Astrocyte (in vitro differentiated cells and primary cell): ENCODE measurements at regions not wholly inside any gene's neighbourhood (a gene's known extent, or its start where the extent isn't known, plus 50 kb on each side); places are given as distances from the start of the nearest gene placed in this dataset.

Source experiments
- DNase-seq: peaks from one replicate; pipeline ENCODE4 v3.0.0-alpha.2; 2010; ENCODE audit warnings: low read depth
- FAIRE-seq: peaks from 2 replicates; lab custom pipeline; 2011; peaks lifted over from hg19 to GRCh38; lab: Jason Lieb, UNC
- H2AFZ ChIP-seq: 2 replicates; pipeline ENCODE4 v1.6.0; 2012; ENCODE audit warnings: low read depth, low read length, inconsistent platforms
- H3K27ac ChIP-seq: 2 replicates; pipeline ENCODE4 v1.5.1; 2011; ENCODE audit warnings: low read depth, low read length, inconsistent platforms
- H3K27me3 ChIP-seq: 2 replicates; pipeline ENCODE4 v1.6.0; 2011; ENCODE audit warnings: low read length, inconsistent platforms; ENCODE audit not compliant: insufficient read depth
- H3K36me3 ChIP-seq: 2 replicates; pipeline ENCODE4 v1.5.1; 2011; ENCODE audit warnings: low read length, inconsistent platforms; ENCODE audit not compliant: insufficient read depth
- H3K4me1 ChIP-seq: 2 replicates; pipeline ENCODE4 v1.5.1; 2011; ENCODE audit warnings: low read length, inconsistent platforms; ENCODE audit not compliant: insufficient read depth
- H3K4me2 ChIP-seq: 2 replicates; pipeline ENCODE4 v1.6.0; 2012; ENCODE audit warnings: low read length, inconsistent platforms
- H3K4me3 ChIP-seq: 2 replicates; pipeline ENCODE4 v1.5.1; 2011; ENCODE audit warnings: low read depth, mild to moderate bottlenecking, low read length, inconsistent platforms; ENCODE audit not compliant: insufficient read depth
- H3K79me2 ChIP-seq: 2 replicates; pipeline ENCODE4 v1.6.0; 2012; ENCODE audit warnings: mild to moderate bottlenecking, low read length, inconsistent platforms; ENCODE audit not compliant: insufficient read depth
- H3K9ac ChIP-seq: 2 replicates; pipeline ENCODE4 v1.6.0; 2012; ENCODE audit warnings: mild to moderate bottlenecking, low read length, inconsistent platforms
- H3K9me3 ChIP-seq: 2 replicates; pipeline ENCODE4 v1.5.1; 2012; ENCODE audit warnings: low read depth, mild to moderate bottlenecking, low read length, inconsistent platforms; ENCODE audit not compliant: insufficient read depth
- H4K20me1 ChIP-seq: 2 replicates; pipeline ENCODE4 v1.6.0; 2012; ENCODE audit warnings: low read length, inconsistent platforms; ENCODE audit not compliant: insufficient read depth
- H3K27ac Mint-ChIP-seq: one replicate; pipeline ENCODE4 v1.8.0; 2021; ENCODE audit warnings: mild to moderate bottlenecking, mixed read lengths; ENCODE audit not compliant: unreplicated experiment
- H3K27me3 Mint-ChIP-seq: one replicate; pipeline ENCODE4 v1.8.0; 2021; ENCODE audit warnings: low read depth, mixed read lengths; ENCODE audit not compliant: unreplicated experiment
- H3K36me3 Mint-ChIP-seq: one replicate; pipeline ENCODE4 v1.8.0; 2021; ENCODE audit warnings: low read depth, mixed read lengths; ENCODE audit not compliant: unreplicated experiment
- H3K4me1 Mint-ChIP-seq: one replicate; pipeline ENCODE4 v1.8.0; 2021; ENCODE audit warnings: low read depth, mixed read lengths; ENCODE audit not compliant: unreplicated experiment
- H3K4me3 Mint-ChIP-seq: one replicate; pipeline ENCODE4 v1.8.0; 2021; ENCODE audit warnings: mild to moderate bottlenecking, moderate library complexity, mixed read lengths; ENCODE audit not compliant: unreplicated experiment
- H3K9me3 Mint-ChIP-seq: one replicate; pipeline ENCODE4 v1.8.0; 2021; ENCODE audit warnings: mild to moderate bottlenecking, mixed read lengths; ENCODE audit not compliant: unreplicated experiment
- CTCF ChIP-seq: IDR thresholded peaks from 2 replicates; pipeline ENCODE4 v1.5.1; 2011; ENCODE audit warnings: low read depth, mild to moderate bottlenecking, inconsistent platforms, low read length, moderate library complexity; ENCODE audit not compliant: insufficient read depth
- EZH2 ChIP-seq: IDR thresholded peaks from 2 replicates; pipeline ENCODE4 v1.6.1; 2012; ENCODE audit warnings: mild to moderate bottlenecking, low read length, inconsistent platforms; ENCODE audit not compliant: insufficient read depth

- FAIRE-seq, result no peak
- H3K4me3 Mint-ChIP-seq, result no peak overlapping the region
- H3K9me3 ChIP-seq, result no peaks in the 10 kb centered on the region
- H3K4me1 ChIP-seq, result no peaks in the 10 kb centered on the region
- no peaks in the 10 kb centered on the region for H3K27me3 Mint-ChIP-seq
- no peak overlapping the region for H3K27ac ChIP-seq
- no peak overlapping the region for H3K4me3 ChIP-seq
- H3K79me2 ChIP-seq, result no peaks in the 10 kb centered on the region
- H4K20me1 ChIP-seq, result no peaks in the 10 kb centered on the region
- no peak for DNase-seq
- H3K9ac ChIP-seq, result no peak overlapping the region
- H2AFZ ChIP-seq, result no peak overlapping the region
- TF ChIP-seq EZH2, result no peak
- no peak for TF ChIP-seq CTCF
- no peaks in the 10 kb centered on the region for H3K36me3 ChIP-seq
- no peaks in the 10 kb centered on the region for H3K36me3 Mint-ChIP-seq
- no peak overlapping the region for H3K4me2 ChIP-seq
- H3K4me1 Mint-ChIP-seq, result peaks cover 5% of the 10 kb centered on the region
- no peak overlapping the region for H3K27ac Mint-ChIP-seq
- H3K9me3 Mint-ChIP-seq, result peaks cover 2% of the 10 kb centered on the region
- no peaks in the 10 kb centered on the region for H3K27me3 ChIP-seq
These were observed 102.4 kb downstream of the KDR start for GRCh38 chr4:55023030-55023429.

GRCh38 chr4:55021214-55021613, 104.2 kb downstream of the KDR start:
- Histone ChIP-seq H2AFZ (no peak overlapping the region), H3K9me3 (no peaks in the 10 kb centered on the region), H4K20me1 (no peaks in the 10 kb centered on the region), H3K27ac (no peak overlapping the region), H3K36me3 (no peaks in the 10 kb centered on the region), H3K4me1 (no peaks in the 10 kb centered on the region), H3K4me2 (no peak overlapping the region), H3K4me3 (no peak overlapping the region), H3K27me3 (no peaks in the 10 kb centered on the region), H3K9ac (no peak overlapping the region), H3K79me2 (no peaks in the 10 kb centered on the region)
- no peak for FAIRE-seq
- Mint-ChIP-seq H3K36me3 (no peaks in the 10 kb centered on the region), H3K27ac (no peak overlapping the region), H3K27me3 (no peaks in the 10 kb centered on the region), H3K4me3 (no peak overlapping the region), H3K9me3 (peaks cover 2% of the 10 kb centered on the region), H3K4me1 (peaks cover 8% of the 10 kb centered on the region)
- no peak for DNase-seq
- TF ChIP-seq CTCF (no peak), EZH2 (no peak)

GRCh38 chr4:55020131-55020530, 105.3 kb downstream of the KDR start:
- DNase-seq (no peak), FAIRE-seq (no peak)
- H3K4me3 ChIP-seq, result no peak overlapping the region
- H3K4me1 ChIP-seq, result no peaks in the 10 kb centered on the region
- H3K27ac ChIP-seq, result no peak overlapping the region
- Mint-ChIP-seq H3K4me3 (no peak overlapping the region), H3K27ac (no peak overlapping the region), H3K36me3 (no peaks in the 10 kb centered on the region), H3K9me3 (peaks cover 2% of the 10 kb centered on the region), H3K27me3 (no peaks in the 10 kb centered on the region), H3K4me1 (peaks cover 8% of the 10 kb centered on the region)
- no peaks in the 10 kb centered on the region for H3K79me2 ChIP-seq
- H3K36me3 ChIP-seq, result no peaks in the 10 kb centered on the region
- no peak overlapping the region for H3K4me2 ChIP-seq
- TF ChIP-seq EZH2 (no peak), CTCF (no peak)
- no peaks in the 10 kb centered on the region for H4K20me1 ChIP-seq
- no peaks in the 10 kb centered on the region for H3K27me3 ChIP-seq
- no peak overlapping the region for H3K9ac ChIP-seq
- H2AFZ ChIP-seq, result no peak overlapping the region
- no peaks in the 10 kb centered on the region for H3K9me3 ChIP-seq
